ENCODE measurements at regions not wholly inside any gene's neighbourhood (a gene's known extent, or its start where the extent isn't known, plus 50 kb on each side); places are given as distances from the start of the nearest gene placed in this dataset.

- TF ChIP-seq CTCF (IDR thresholded peaks at IDR 0.05) = no peak
- no peak for TF ChIP-seq POLR2A (IDR thresholded peaks at IDR 0.05)
Measured at GRCh38 chr11:115652094-115652493, 147.9 kb upstream of the CADM1 start.
